GM12892 (cell line): ENCODE measurements at regions not wholly inside any gene's neighbourhood (a gene's known extent, or its start where the extent isn't known, plus 50 kb on each side); places are given as distances from the start of the nearest gene placed in this dataset.
"Not testable (repeated sequence)": the region's sequence is repeated elsewhere in the genome, so short reads cannot be mapped to it uniquely, and the experiment has no call there.

Source experiments
- POLR2A ChIP-seq: IDR thresholded peaks from 2 replicates; pipeline ENCODE4 v1.6.1; 2011; ENCODE audit warnings: low read depth, low read length, control low read depth
- POLR2AphosphoS5 ChIP-seq: IDR thresholded peaks from 2 replicates; pipeline ENCODE4 v1.6.1; 2011; ENCODE audit warnings: low read depth, low read length, control low read depth

- not testable (repeated sequence) for TF ChIP-seq POLR2A, POLR2AphosphoS5
Observed at GRCh38 chr1:148372051-148372726, 110.9 kb downstream of the PPIAL4G start.
